AG04450 (cell line): ENCODE measurements at regions not wholly inside any gene's neighbourhood (a gene's known extent, or its start where the extent isn't known, plus 50 kb on each side); places are given as distances from the start of the nearest gene placed in this dataset.

ENCODE experiments used
- CTCF ChIA-PET: fragments of 300-600, 350-600 bp; formaldehyde crosslinking; extraction: SDS; loops from one replicate; lab custom pipeline; 2022; ENCODE audit warnings: antibody characterized with exemption, inconsistent platforms; lab: Charles Lee
- POLR2A ChIA-PET: fragments of 350-600 bp; formaldehyde crosslinking; extraction: SDS; loops from one replicate; lab custom pipeline; 2021; ENCODE audit warnings: antibody characterized with exemption, inconsistent platforms; lab: Yijun Ruan, JAX
- DNase-seq: peaks from one replicate; pipeline ENCODE4 v3.0.0-alpha.2; 2011; ENCODE audit warnings: low read depth, low spot score
- H3K27ac ChIP-seq: one replicate; pipeline ENCODE4 v1.5.1; 2012; ENCODE audit warnings: low read depth, low read length, control low read depth
- H3K27me3 ChIP-seq: one replicate; pipeline ENCODE4 v1.6.0; 2012; ENCODE audit warnings: low read length; ENCODE audit not compliant: control insufficient read depth, insufficient read depth
- H3K4me3 ChIP-seq: 2 replicates; pipeline ENCODE4 v1.5.1; 2011; ENCODE audit warnings: mild to moderate bottlenecking, low read depth, low read length, control low read depth
- H3K9me3 ChIP-seq: 2 replicates; pipeline ENCODE4 v1.5.1; 2012; ENCODE audit warnings: low read length; ENCODE audit not compliant: control insufficient read depth, insufficient read depth
- CTCF ChIP-seq: IDR thresholded peaks from 2 replicates; pipeline ENCODE4 v1.5.1; 2011; ENCODE audit warnings: low read depth, low read length, control low read depth, inconsistent platforms

DNA sequence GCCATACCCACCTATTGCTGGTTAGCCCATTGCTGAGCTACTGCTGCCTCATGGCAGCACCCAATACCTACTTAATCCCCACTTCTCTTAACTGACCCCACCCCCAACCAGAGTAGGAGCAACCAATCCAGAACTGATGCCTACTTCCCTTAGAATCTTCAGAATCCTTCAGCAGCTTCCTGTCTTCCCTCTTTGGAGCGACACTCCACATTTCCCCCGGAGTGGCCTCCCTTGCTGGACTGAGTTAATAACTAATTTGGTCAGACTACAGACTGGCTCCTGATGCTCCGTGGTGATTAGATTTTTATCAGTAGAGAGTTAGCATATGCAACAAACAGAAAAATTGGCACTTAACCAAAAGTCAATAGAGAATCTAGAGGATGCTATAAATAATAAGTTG lies 51.2 kb upstream of the UBR2 start:
- ChIA-PET CTCF (interaction anchor here (1.9 to 4.4 kb wide), 2 partner anchors 19 to 35 kb away, joined by 10 to 27 read pairs; no protein-coding TSS in a partner anchor), POLR2A (no interaction called here)
- no peak for DNase-seq
- no peak overlapping the region for H3K4me3 ChIP-seq
- no peak overlapping the region for H3K27ac ChIP-seq
- TF ChIP-seq CTCF: no peak
- H3K27me3 ChIP-seq: no peaks in the 10 kb centered on the region
- H3K9me3 ChIP-seq: no peaks in the 10 kb centered on the region

- Histone ChIP-seq H3K27me3 (no peaks in the 10 kb centered on the region), H3K9me3 (no peaks in the 10 kb centered on the region), H3K4me3 (no peak overlapping the region), H3K27ac (no peak overlapping the region)
- POLR2A ChIA-PET: no interaction called here
- DNase-seq: peak; percentile 18
- CTCF ChIA-PET: interaction anchor here (1.9 to 4.4 kb wide), 2 partner anchors 20 to 36 kb away, joined by 10 to 27 read pairs; no protein-coding TSS in a partner anchor
- no peak for TF ChIP-seq CTCF
Observed at GRCh38 chr6:42511803-42512422, 51.9 kb upstream of the UBR2 start.

GRCh38 chr6:42510795-42511194 lies 53.0 kb upstream of the UBR2 start:
- no peak overlapping the region for H3K4me3 ChIP-seq
- no peak for TF ChIP-seq CTCF
- H3K27ac ChIP-seq: no peak overlapping the region
- CTCF ChIA-PET: interaction anchor here (1.4 to 4.4 kb wide), 2 partner anchors 21 to 37 kb away, joined by 5 to 27 read pairs; no protein-coding TSS in a partner anchor
- POLR2A ChIA-PET: no interaction called here
- no peaks in the 10 kb centered on the region for H3K9me3 ChIP-seq
- DNase-seq: no peak
- no peaks in the 10 kb centered on the region for H3K27me3 ChIP-seq

- no peak overlapping the region for H3K27ac ChIP-seq
- CTCF ChIA-PET: interaction anchor here (0.7 to 4.4 kb wide), 3 partner anchors 22 to 38 kb away, joined by 5 to 27 read pairs (median 7); no protein-coding TSS in a partner anchor
- H3K4me3 ChIP-seq: no peak overlapping the region
- H3K27me3 ChIP-seq: no peaks in the 10 kb centered on the region
- DNase-seq: no peak
- POLR2A ChIA-PET: no interaction called here
- TF ChIP-seq CTCF: no peak
- H3K9me3 ChIP-seq: no peaks in the 10 kb centered on the region
Observed at GRCh38 chr6:42509765-42510164, 54.1 kb upstream of the UBR2 start.

GRCh38 chr6:42509256-42509655 lies 54.6 kb upstream of the UBR2 start:
- Histone ChIP-seq H3K27me3 (no peaks in the 10 kb centered on the region), H3K27ac (no peak overlapping the region), H3K9me3 (no peaks in the 10 kb centered on the region), H3K4me3 (no peak overlapping the region)
- ChIA-PET POLR2A (no interaction called here), CTCF (interaction anchor here (0.7 to 4.4 kb wide), 3 partner anchors 23 to 295 kb away, joined by 4 to 27 read pairs (median 7); no protein-coding TSS in a partner anchor)
- no peak for DNase-seq
- no peak for TF ChIP-seq CTCF
